ENCODE measurements at regions not wholly inside any gene's neighbourhood (a gene's known extent, or its start where the extent isn't known, plus 50 kb on each side); places are given as distances from the start of the nearest gene placed in this dataset.
"Not testable (repeated sequence)": the region's sequence is repeated elsewhere in the genome, so short reads cannot be mapped to it uniquely, and the experiment has no call there.

DNA sequence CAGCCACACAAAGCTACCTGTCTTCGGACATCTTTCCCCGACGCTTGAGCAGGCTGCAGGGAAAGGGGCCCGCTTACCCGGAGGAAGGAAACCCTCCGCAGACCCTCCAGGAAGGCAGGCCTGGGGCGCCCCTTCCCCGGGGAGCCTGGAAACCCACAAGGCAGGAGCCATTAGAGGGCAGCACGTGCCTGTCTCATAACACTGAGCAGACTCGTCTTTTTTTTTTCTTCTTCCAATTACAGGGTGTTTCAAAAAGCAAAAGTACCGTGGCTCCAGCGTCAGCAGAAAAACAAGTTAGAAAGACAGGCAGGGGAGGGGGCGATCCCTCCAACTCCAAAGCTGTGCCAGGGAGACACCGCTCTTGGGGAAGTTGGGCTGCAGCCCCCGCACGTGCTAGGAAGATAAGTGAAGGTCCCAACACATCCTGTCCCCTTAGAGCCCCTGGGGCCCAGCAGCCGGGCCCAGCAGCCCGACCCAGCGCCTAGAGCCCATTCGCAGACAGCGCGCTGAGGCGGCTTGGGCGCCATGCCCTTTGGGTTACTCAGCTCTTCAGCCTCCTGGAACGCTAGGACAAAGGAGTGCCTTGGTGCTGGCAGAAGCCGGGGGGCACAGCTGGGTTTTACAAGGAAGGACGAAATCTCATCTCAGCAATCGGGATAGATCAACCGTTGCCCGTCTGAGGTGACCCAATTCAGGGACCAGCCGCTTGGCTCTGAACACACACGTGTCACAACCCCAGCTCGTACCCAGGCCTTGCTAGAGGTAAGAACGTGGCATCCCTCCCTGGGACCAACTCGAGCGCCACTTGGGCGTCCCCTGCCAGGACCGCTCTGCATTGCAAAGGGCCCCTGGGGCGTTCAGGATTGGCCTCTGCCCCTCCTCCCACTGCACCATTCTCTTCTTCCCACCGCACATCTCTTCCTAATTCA is 136.3 kb downstream of the LY86 start:
- peak; percentile 73 to 87 for DNase-seq (ENCODE audit: low read depth in 2 of 2)

GRCh38 chr6:6725468-6726209 is 137.1 kb downstream of the LY86 start:
- DNase-seq (ENCODE audit: low read depth in 2 of 2), result no peak

DNA sequence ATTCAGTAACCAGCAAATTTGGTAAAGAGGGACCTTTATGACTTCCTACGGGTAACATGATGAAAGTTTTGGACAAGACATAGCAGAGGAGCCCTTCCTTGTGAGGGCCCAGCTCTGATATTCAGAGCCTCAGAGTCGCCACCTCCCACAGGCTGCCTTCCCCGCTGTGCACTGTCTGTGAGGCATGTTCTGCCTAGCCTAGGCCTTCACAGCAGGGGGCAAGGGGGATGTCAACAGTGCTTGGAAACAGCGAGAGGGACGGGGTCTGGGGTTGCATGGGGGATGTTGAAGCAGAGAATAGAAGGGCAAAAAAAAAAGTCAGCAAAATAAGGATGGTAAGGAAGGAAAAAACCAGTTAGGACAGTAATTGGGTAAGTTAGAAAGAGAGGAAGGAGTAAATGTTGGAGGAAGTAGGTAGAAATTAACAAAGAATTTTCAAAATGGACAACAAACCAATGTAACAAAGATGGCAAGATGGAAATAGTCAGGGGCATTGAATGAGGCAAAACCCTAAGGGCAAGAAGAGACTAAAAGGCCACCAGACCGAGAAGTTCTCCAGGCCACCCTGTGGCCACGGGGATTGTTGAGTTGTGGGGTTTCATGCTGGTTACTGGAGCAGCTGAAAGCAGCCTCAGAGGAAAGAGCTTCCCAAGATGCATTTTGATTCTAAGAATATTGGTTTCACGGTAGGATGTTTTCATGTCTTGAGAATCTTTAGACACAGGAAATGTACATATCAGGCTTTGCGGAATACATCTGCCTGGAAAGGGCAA is 139.8 kb downstream of the LY86 start:
- no peak for DNase-seq (ENCODE audit: low read depth in 2 of 2)

GRCh38 chr6:6729971-6730370 is 141.5 kb downstream of the LY86 start:
- DNase-seq (ENCODE audit: low read depth in 2 of 2), result no peak

DNA sequence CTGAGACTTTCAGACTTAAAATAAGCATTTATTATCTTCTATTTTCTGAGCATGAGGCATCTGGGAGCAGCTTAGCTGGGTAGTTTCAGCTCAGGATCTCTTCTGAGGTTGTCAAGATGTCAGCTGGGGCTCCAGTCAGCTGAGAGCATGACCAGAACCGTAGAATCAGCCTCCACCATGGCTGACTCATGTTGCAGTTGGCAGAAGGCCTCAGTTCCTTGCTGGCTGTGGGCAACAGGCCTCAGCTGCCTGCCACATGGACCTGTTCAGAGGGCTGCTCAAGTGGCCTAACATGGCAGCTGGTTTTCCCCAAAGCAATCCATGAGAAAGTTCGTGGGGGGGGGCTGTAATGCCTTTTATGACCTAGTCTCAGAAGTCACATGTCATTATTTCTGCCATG is 142.3 kb downstream of the LY86 start:
- DNase-seq (ENCODE audit: low read depth in 2 of 2), result peak; percentile 43 to 76

GRCh38 chr6:6734479-6735465 is 146.3 kb downstream of the LY86 start:
- DNase-seq (ENCODE audit: low read depth in 2 of 2), result peak in 1 of 2 donors; percentile 37

- no peak for DNase-seq (ENCODE audit: low read depth in 2 of 2)
These were observed 148.5 kb downstream of the LY86 start for GRCh38 chr6:6736791-6737654.

- no peak for DNase-seq (ENCODE audit: low read depth in 2 of 2)
These were observed 149.2 kb downstream of the LY86 start for GRCh38 chr6:6737671-6738070.

- no peak for DNase-seq (ENCODE audit: low read depth in 2 of 2)
These were observed 149.6 kb downstream of the LY86 start for GRCh38 chr6:6738108-6738507.

- DNase-seq (ENCODE audit: low read depth in 2 of 2), result no peak
These were observed 150.6 kb downstream of the LY86 start for GRCh38 chr6:6738922-6739716.

DNA sequence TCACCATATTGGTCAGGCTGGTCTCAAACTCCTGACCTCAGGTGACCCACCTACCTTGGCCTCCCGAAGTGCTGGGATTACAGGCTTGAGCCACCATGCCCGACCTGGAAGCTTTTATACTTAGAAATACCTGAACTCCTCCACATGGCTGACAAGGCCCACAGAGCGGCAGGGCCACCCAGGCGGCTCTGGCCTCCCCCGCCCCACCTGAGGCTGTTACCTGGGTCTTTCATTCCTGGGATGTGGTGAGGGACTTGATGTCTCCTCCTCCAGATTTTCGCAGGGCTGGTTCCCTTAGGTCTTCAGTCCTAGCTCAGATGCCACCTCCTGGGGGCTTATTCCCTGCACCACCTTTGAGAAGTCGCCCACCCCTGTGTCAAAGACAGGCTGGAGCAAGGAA is 152.1 kb downstream of the LY86 start:
- DNase-seq (ENCODE audit: low read depth in 2 of 2), result no peak

- DNase-seq (ENCODE audit: low read depth in 2 of 2), result no peak
These were observed 152.7 kb downstream of the LY86 start for GRCh38 chr6:6741264-6741663.

DNA sequence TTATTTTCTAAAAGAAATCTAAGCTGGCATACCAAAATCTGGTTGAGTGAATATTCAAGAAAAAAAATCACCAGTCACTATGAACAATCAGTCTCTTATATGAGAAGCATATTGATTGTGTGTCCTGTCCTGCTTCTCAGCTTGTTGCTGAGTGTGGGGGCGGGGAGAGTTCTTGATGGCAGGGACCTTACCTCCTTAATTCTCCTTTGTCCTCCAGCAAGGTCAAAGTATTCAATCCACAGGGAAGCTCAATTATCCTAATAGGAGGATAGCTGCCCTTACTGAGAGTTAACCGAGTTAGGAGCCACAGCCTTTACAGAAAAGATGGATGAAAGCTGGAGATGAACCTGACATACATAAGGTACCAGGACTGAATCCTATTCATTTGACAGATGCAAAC is 154.0 kb downstream of the LY86 start:
- no peak for DNase-seq (ENCODE audit: low read depth in 2 of 2)

DNA sequence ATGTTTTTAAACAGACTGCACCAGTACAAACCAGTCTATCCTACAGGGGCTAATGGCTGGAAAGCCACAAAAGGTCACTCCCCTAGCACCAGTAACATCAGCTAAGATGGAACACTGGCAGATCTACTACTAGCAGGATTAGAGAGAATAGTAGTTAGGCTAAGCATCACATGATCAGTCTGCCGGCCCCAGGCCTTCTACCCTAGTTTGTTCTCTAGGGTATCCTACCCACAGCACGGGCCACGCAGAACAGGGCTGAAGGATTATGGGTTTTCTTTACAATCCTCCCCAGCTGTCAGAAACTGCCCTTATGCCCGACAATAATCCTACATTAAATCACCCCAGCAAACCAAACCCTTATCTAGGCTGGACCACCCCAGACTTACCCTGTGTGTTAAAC is 156.0 kb downstream of the LY86 start:
- no peak for DNase-seq (ENCODE audit: low read depth in 2 of 2)

DNA sequence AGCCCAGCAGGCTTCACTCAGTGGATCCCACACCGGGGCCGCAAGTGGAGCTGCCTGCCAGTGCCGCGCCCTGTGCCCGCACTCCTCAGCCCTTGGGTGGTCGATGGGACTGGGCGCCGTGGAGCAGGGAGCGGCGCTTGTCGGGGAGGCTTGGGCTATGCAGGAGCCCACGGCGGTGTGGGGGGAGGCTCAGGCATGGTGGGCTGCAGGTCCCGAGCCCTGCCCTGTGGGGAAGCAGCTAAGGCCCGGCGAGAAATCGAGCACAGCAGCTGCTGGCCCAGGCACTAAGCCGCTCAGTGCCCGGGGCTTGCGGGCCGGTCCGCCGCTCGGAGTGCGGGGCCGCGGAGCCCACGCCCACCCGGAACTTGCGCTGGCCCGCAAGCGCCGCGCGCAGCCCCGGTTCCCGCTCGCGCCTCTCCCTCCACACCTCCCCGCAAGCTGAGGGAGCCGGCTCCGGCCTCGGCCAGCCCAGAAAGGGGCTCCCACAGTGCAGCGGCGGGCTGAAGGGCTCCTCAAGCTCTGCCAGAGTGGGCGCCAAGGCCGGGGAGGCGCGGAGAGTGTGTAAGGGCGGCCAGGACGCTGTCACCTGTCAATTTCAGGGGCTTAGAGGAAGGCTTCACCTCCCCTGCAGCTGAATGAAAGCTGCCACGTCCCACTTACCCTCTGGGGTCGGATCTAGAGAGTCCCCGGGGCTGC is 157.3 kb downstream of the LY86 start:
- not testable (repeated sequence) for DNase-seq (ENCODE audit: low read depth in 2 of 2)

GRCh38 chr6:6746333-6746969 is 157.9 kb downstream of the LY86 start:
- DNase-seq (ENCODE audit: low read depth in 2 of 2), result no peak

DNA sequence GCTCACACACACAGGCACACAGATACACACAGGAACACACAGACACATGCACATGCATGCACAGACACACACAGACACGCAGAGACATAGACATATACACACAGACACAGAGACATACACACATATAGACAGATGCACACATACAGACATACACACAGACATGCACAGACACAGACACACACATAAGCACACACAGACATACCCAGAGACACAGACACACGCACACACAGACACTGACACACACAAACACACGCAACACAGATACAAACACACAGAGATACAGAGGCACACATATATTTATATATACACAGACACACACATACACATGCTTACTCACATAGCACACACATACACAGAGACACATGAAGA is 158.4 kb downstream of the LY86 start:
- no peak for DNase-seq (ENCODE audit: low read depth in 2 of 2)

GRCh38 chr6:6747371-6747770 is 158.9 kb downstream of the LY86 start:
- DNase-seq (ENCODE audit: low read depth in 2 of 2), result no peak
